IPS-20b (cell line): ENCODE measurements at regions not wholly inside any gene's neighbourhood (a gene's known extent, or its start where the extent isn't known, plus 50 kb on each side); places are given as distances from the start of the nearest gene placed in this dataset.

Source experiments
- H3K27ac ChIP-seq: one replicate; pipeline ENCODE4 v1.5.1; 2013; ENCODE audit warnings: low read length
- H3K27me3 ChIP-seq: 2 replicates; pipeline ENCODE4 v1.6.1; 2013; ENCODE audit warnings: mild to moderate bottlenecking, low read length, inconsistent platforms; ENCODE audit not compliant: insufficient read depth
- H3K36me3 ChIP-seq: 2 replicates; pipeline ENCODE4 v1.6.1; 2013; ENCODE audit warnings: low read depth, mild to moderate bottlenecking, inconsistent platforms, low read length, moderate library complexity; ENCODE audit not compliant: insufficient read depth
- H3K4me1 ChIP-seq: 2 replicates; pipeline ENCODE4 v1.6.1; 2013; ENCODE audit warnings: mild to moderate bottlenecking, control low read depth, inconsistent platforms, low read length, moderate library complexity; ENCODE audit not compliant: insufficient read depth
- H3K4me3 ChIP-seq: 2 replicates; pipeline ENCODE4 v1.5.1; 2013; ENCODE audit warnings: mild to moderate bottlenecking, low read length, inconsistent platforms
- H3K9ac ChIP-seq: 2 replicates; pipeline ENCODE4 v1.6.1; 2013; ENCODE audit warnings: low read depth, mild to moderate bottlenecking, inconsistent platforms, low read length, moderate library complexity
- H3K9me3 ChIP-seq: 2 replicates; pipeline ENCODE4 v1.6.1; 2013; ENCODE audit warnings: mild to moderate bottlenecking, low read depth, low read length, inconsistent platforms; ENCODE audit not compliant: insufficient read depth

DNA sequence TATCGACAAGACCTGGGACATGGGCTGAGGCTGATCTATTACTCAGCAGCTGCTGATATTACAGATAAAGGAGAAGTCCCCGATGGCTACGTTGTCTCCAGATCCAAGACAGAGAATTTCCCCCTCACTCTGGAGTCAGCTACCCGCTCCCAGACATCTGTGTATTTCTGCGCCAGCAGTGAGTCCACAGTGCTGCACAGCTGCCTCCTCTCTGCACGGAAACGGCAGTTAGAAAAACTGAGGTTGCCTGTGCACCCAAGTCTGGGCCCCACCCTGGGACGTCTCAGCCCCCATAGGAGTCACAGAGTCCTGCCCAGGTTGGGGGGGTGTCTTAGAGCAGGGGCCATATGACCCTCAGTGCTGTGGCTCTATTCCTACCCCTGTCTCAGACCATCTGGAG is 167.4 kb upstream of the PRSS58 start:
- Histone ChIP-seq H3K36me3 (no peaks in the 10 kb centered on the region), H3K27me3 (no peaks in the 10 kb centered on the region), H3K4me3 (no peak overlapping the region), H3K4me1 (peaks cover 3% of the 10 kb centered on the region), H3K27ac (no peak overlapping the region), H3K9ac (no peak overlapping the region), H3K9me3 (no peaks in the 10 kb centered on the region)

DNA sequence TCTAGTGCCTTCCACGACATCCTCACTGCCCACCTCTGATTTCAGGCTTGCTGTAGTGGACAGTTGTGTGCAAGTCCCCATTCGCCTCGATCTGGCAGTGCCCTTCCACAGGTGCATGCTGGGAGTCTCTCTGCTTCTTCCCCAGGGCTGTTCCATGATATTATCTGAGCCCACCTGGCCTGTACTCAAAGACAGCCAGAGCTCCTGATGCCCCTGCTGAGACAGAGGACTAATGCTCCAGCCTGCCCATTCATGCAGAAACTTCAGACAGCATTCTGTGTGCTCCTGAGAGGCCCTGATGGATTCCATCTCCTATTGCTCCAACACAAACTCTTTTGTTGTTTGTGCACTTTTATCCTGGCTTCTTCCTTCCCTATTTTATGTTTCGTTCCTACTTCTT is 164.8 kb upstream of the PRSS58 start:
- Histone ChIP-seq H3K4me1 (peaks cover 3% of the 10 kb centered on the region), H3K36me3 (no peaks in the 10 kb centered on the region), H3K9me3 (no peaks in the 10 kb centered on the region), H3K4me3 (no peak overlapping the region), H3K27me3 (no peaks in the 10 kb centered on the region), H3K27ac (no peak overlapping the region), H3K9ac (no peak overlapping the region)

GRCh38 chr7:142420554-142421362 is 162.9 kb upstream of the PRSS58 start:
- Histone ChIP-seq H3K9ac (no peak overlapping the region), H3K4me1 (peaks cover 3% of the 10 kb centered on the region), H3K4me3 (no peak overlapping the region)

GRCh38 chr7:142418326-142418725 is 160.5 kb upstream of the PRSS58 start:
- Histone ChIP-seq H3K4me1 (peaks cover 3% of the 10 kb centered on the region), H3K4me3 (no peak overlapping the region), H3K9ac (no peak overlapping the region), H3K9me3 (no peaks in the 10 kb centered on the region), H3K27me3 (no peaks in the 10 kb centered on the region), H3K27ac (no peak overlapping the region), H3K36me3 (no peaks in the 10 kb centered on the region)

More at GRCh38 chr7:142420554-142421362, 162.9 kb upstream of the PRSS58 start:
- H3K27ac ChIP-seq: no peak overlapping the region
- H3K36me3 ChIP-seq: no peaks in the 10 kb centered on the region
- H3K27me3 ChIP-seq: no peaks in the 10 kb centered on the region
- no peaks in the 10 kb centered on the region for H3K9me3 ChIP-seq

DNA sequence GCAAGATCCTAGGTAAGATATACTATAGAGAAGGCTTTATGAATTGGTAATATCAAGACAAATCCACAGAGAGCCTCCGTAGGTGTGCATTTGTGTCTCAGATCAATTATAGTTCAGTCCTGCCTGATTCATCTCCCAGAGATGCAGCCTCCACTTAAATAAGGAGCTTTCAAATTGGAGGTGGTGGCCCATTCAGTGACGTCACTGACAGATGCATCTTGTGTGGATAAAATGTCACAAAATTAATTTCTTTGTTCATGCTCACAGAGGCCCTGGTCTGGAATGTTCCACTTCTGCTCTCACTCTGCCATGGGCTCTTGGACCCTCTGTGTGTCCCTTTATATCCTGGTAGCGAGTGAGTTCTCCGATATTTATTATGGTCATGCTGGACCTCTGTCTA is 157.1 kb upstream of the PRSS58 start:
- Histone ChIP-seq H3K9me3 (no peaks in the 10 kb centered on the region), H3K9ac (no peak overlapping the region), H3K4me3 (no peak overlapping the region), H3K27ac (no peak overlapping the region), H3K27me3 (no peaks in the 10 kb centered on the region), H3K4me1 (no peaks in the 10 kb centered on the region), H3K36me3 (no peaks in the 10 kb centered on the region)

- no peaks in the 10 kb centered on the region for H3K9me3 ChIP-seq
- H3K36me3 ChIP-seq: no peaks in the 10 kb centered on the region
- no peaks in the 10 kb centered on the region for H3K27me3 ChIP-seq
- H3K4me3 ChIP-seq: no peak overlapping the region
- H3K27ac ChIP-seq: no peak overlapping the region
- H3K4me1 ChIP-seq: no peaks in the 10 kb centered on the region
- no peak overlapping the region for H3K9ac ChIP-seq
Measured at GRCh38 chr7:142414135-142414534, 156.3 kb upstream of the PRSS58 start.

GRCh38 chr7:142413280-142414000 is 155.6 kb upstream of the PRSS58 start:
- H3K9ac ChIP-seq: no peak overlapping the region
- no peak overlapping the region for H3K27ac ChIP-seq
- no peaks in the 10 kb centered on the region for H3K36me3 ChIP-seq
- no peaks in the 10 kb centered on the region for H3K27me3 ChIP-seq
- no peak overlapping the region for H3K4me3 ChIP-seq
- H3K9me3 ChIP-seq: no peaks in the 10 kb centered on the region
- H3K4me1 ChIP-seq: no peaks in the 10 kb centered on the region

- H3K27ac ChIP-seq: no peak overlapping the region
- H3K9me3 ChIP-seq: no peaks in the 10 kb centered on the region
- no peaks in the 10 kb centered on the region for H3K4me1 ChIP-seq
- no peak overlapping the region for H3K9ac ChIP-seq
- H3K4me3 ChIP-seq: no peak overlapping the region
- H3K36me3 ChIP-seq: no peaks in the 10 kb centered on the region
- no peaks in the 10 kb centered on the region for H3K27me3 ChIP-seq
Measured at GRCh38 chr7:142412551-142413193, 154.8 kb upstream of the PRSS58 start.

GRCh38 chr7:142409471-142409870 is 151.6 kb upstream of the PRSS58 start:
- Histone ChIP-seq H3K4me3 (no peak overlapping the region), H3K4me1 (no peaks in the 10 kb centered on the region), H3K36me3 (no peaks in the 10 kb centered on the region), H3K9ac (no peak overlapping the region), H3K27me3 (no peaks in the 10 kb centered on the region), H3K9me3 (no peaks in the 10 kb centered on the region), H3K27ac (no peak overlapping the region)

DNA sequence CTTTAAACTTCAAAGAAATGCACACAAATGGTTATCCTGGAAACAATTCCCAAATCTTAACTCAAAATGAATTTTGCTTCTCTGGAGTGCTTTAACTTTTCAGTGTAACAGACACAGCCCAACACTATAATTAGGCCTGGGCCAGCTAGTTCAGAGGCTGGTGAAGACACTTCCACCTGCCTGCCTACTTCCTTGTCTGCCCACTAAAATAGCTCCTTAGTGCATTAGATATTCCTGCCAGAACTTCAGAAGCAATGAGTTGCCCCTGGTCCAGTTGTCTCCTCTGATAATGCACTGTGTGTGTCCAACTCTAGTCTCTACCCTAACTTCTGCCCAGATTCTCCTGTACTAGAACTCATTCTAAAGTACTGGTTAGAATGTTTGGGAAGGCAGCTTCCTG is 150.9 kb upstream of the PRSS58 start:
- H3K27ac ChIP-seq: no peak overlapping the region
- H3K9me3 ChIP-seq: no peaks in the 10 kb centered on the region
- H3K4me1 ChIP-seq: no peaks in the 10 kb centered on the region
- H3K27me3 ChIP-seq: no peaks in the 10 kb centered on the region
- H3K36me3 ChIP-seq: no peaks in the 10 kb centered on the region
- no peak overlapping the region for H3K4me3 ChIP-seq
- H3K9ac ChIP-seq: no peak overlapping the region

DNA sequence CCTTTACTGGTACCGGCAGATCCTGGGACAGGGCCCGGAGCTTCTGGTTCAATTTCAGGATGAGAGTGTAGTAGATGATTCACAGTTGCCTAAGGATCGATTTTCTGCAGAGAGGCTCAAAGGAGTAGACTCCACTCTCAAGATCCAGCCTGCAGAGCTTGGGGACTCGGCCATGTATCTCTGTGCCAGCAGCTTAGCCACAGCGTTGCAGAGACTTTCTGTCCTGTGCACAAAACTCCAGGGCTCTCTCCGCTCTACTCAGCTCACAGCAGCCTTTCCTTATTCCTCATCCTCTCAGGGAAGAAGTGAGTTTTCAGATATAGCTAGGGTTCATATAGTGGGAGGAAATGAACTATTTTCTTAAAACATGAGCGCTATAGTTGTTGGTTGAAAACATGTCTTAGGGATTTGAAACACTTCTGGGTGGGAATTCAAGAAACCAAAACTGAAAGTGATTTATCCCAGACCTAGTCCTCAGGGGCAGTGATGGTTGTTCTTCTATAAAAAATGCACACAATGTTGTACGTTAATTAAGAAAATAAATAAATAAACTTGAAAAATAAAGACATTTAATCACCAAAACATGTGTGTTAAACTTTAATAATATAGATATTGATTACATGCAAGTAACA is 150.2 kb upstream of the PRSS58 start:
- no peak overlapping the region for H3K27ac ChIP-seq

More for the DNA sequence above, 150.2 kb upstream of the PRSS58 start:
- Histone ChIP-seq H3K4me1 (no peaks in the 10 kb centered on the region), H3K27me3 (no peaks in the 10 kb centered on the region), H3K4me3 (no peak overlapping the region), H3K36me3 (no peaks in the 10 kb centered on the region), H3K9me3 (no peaks in the 10 kb centered on the region), H3K9ac (no peak overlapping the region)
